Uterus (tissue), 3 donors: ENCODE measurements at regions not wholly inside any gene's neighbourhood (a gene's known extent, or its start where the extent isn't known, plus 50 kb on each side); places are given as distances from the start of the nearest gene placed in this dataset.
"Not testable (repeated sequence)": the region's sequence is repeated elsewhere in the genome, so short reads cannot be mapped to it uniquely, and the experiment has no call there.

Source experiments
- DNase-seq, 2 donors: peaks; one replicate each; pipeline ENCODE4 v3.0.0-alpha.2; 2019 to 2020
- H3K27ac ChIP-seq, 2 donors: fragments of 200-600 bp; sonication (generic); 1 replicate in 1 of 2; 2 replicates in 1 of 2; pipeline ENCODE4 v1.5.1; 2016 to 2018
- H3K27me3 ChIP-seq, 2 donors: fragments of 200-600 bp; sonication (generic); one replicate each; pipeline ENCODE4 v1.5.1; 2018 to 2019; ENCODE audit warnings: control low read depth in 1 of 2
- H3K36me3 ChIP-seq, 2 donors: fragments of 200-600 bp; sonication (generic); one replicate each; pipeline ENCODE4 v1.5.1; 2019; ENCODE audit warnings: control low read depth in 1 of 2
- H3K4me1 ChIP-seq, 2 donors: fragments of 200-600 bp; sonication (generic); one replicate each; pipeline ENCODE4 v1.5.1; 2018 to 2019; ENCODE audit warnings: control low read depth in 1 of 2
- H3K4me3 ChIP-seq, 2 donors: fragments of 200-600 bp; sonication (generic); 1 replicate in 1 of 2; 2 replicates in 1 of 2; pipeline ENCODE4 v1.5.1; 2018 to 2019; ENCODE audit warnings: mild to moderate bottlenecking in 1 of 2
- H3K9me3 ChIP-seq, 2 donors: fragments of 200-600 bp; sonication (generic); one replicate each; pipeline ENCODE4 v1.5.1; 2019; ENCODE audit warnings: control low read depth in 1 of 2
- POLR2A ChIP-seq, 2 donors: fragments of 450-650 bp; IDR thresholded peaks; one replicate each; pipeline ENCODE4 v1.6.1; 2016; ENCODE audit warnings: antibody characterized with exemption in 2 of 2, mild to moderate bottlenecking in 1 of 2, moderate library complexity in 1 of 2
- intact Hi-C: fragments of 100-400 bp; cut with DNase I; formaldehyde crosslinking; loops from one replicate; pipeline ENCODE4 v1.15.1; 2023; ENCODE audit warnings: low total_unique reads
- TF ChIP-seq, protein P1 (sequence below), 4 experiments: fragments of 200-600 bp in 2 of 4; fragments of 450-650 bp in 2 of 4; sonication (generic) in 2 of 4; IDR thresholded peaks; one replicate each; pipeline ENCODE4 v1.5.1; 2016 to 2019; ENCODE audit warnings: antibody characterized with exemption in 4 of 4, mild to moderate bottlenecking in 2 of 4, moderate library complexity in 1 of 4
- donor health status: DM: yes; HTN: yes; CAD: no.

DNA sequence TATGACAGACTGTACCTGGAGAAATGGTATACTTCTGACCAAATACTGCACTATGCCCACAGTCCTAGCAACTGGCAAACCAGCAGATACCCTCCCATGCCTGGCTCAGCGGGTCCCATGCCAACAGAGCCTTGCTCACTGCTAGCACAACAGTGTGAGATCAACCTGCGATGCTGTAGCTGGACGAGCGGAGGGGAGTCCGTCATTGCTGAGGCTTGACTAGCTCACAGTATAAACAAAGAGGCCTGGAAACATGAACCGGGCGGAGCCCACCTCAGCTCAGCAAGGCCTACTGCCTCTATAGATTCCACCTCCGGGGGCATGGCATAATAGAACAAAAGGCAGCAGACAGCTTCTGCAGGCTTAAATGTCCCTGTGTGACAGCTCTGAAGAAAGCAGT is 93.2 kb upstream of the CAB39 start:
- intact Hi-C loops = no loop called here
- no peak for DNase-seq
- no peaks in the 10 kb centered on the region for H3K9me3 ChIP-seq
- H3K36me3 ChIP-seq = no peaks in the 10 kb centered on the region
- no peak for TF ChIP-seq POLR2A (IDR thresholded peaks at IDR 0.05)
- TF ChIP-seq, protein P1, sequence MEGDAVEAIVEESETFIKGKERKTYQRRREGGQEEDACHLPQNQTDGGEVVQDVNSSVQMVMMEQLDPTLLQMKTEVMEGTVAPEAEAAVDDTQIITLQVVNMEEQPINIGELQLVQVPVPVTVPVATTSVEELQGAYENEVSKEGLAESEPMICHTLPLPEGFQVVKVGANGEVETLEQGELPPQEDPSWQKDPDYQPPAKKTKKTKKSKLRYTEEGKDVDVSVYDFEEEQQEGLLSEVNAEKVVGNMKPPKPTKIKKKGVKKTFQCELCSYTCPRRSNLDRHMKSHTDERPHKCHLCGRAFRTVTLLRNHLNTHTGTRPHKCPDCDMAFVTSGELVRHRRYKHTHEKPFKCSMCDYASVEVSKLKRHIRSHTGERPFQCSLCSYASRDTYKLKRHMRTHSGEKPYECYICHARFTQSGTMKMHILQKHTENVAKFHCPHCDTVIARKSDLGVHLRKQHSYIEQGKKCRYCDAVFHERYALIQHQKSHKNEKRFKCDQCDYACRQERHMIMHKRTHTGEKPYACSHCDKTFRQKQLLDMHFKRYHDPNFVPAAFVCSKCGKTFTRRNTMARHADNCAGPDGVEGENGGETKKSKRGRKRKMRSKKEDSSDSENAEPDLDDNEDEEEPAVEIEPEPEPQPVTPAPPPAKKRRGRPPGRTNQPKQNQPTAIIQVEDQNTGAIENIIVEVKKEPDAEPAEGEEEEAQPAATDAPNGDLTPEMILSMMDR (IDR thresholded peaks at IDR 0.05) = no peak
- H3K4me1 ChIP-seq = no peaks in the 10 kb centered on the region
- H3K27ac ChIP-seq = no peak overlapping the region
- no peak overlapping the region for H3K4me3 ChIP-seq
- no peaks in the 10 kb centered on the region for H3K27me3 ChIP-seq

DNA sequence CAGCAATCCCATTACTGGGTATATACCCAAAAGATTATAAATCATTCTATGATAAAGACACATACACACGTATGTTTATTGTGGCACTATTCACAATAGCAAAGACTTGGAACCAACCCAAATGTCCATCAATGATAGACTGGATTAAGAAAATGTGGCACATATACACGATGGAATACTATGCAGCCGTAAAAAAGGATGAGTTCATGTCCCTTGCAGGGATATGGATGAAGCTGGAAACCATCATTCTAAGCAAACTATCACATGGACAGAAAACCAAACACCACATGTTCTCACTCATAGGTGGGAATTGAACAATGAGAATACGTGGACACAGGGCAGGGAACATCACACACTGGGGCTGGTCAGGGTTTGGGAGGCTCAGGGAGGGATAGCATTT is 87.4 kb upstream of the CAB39 start:
- H3K9me3 ChIP-seq, H3K27me3 ChIP-seq, H3K4me3 ChIP-seq, H3K36me3 ChIP-seq, H3K4me1 ChIP-seq, DNase-seq, H3K27ac ChIP-seq, intact Hi-C loops: not testable (repeated sequence)

DNA sequence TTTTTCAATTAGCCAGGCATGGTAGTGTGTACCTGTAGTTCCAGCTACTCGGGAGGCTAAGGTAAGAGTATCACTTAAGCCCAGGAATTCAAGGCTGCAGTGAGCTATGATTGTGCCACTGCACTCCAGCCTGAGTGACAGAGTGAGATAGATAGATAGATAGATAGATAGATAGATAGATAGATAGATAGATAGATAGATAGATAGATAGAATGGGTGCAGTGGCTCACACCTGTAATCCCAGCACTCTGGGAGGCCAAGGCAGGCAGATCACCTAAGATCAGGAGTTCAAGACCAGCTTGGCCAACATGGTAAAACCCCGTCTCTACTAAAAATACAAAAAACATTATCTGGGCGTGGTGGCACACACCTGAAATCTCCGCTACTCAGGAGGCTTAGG is 85.6 kb upstream of the CAB39 start:
- H3K36me3 ChIP-seq, intact Hi-C loops, DNase-seq, H3K9me3 ChIP-seq, H3K4me1 ChIP-seq, H3K27me3 ChIP-seq, H3K4me3 ChIP-seq, H3K27ac ChIP-seq: not testable (repeated sequence)

DNA sequence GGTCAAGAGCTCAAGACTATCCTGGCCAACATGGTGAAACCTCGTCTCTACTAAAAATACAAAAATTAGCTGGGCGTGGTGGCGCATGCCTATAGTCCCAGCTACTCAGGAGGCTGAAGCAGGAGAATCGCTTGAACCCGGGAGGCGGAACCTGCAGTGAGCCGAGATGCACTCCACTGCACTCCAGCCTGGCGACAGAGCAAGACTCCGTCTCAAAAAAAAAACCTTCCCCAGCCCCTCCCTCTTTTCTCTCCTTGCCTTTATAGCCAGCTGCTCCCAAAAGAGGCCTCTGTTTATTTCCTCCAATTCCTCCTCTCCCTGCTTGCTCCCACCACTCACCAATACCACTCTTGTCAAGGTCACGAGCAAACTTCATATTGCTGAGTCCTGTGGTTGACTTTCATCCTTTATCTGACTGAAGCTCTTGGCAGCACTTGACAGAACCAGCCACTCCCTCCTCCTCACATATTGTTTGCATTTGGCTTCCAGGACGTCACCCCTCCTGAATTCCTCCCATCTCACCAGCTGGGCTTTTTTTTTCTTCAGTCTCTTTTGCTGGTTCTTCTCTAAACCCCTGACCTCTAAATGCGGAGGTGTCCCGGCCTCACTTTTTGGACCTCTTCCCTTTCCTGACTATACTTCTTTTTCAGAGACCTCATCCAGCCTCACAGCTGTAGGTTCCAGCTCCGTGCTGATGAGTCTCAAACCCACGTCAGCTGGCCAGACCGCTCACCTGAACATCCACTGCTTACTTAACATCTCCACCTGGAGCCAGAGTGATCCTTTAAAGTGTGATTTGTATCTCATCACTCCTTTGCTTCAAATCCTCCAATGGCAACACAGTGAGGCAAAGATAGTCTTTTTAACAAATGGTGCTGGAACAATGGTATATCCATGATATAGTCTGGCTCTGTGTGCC is 84.6 kb upstream of the CAB39 start:
- H3K4me1 ChIP-seq = no peaks in the 10 kb centered on the region
- H3K9me3 ChIP-seq = no peaks in the 10 kb centered on the region
- H3K4me3 ChIP-seq = no peak overlapping the region
- intact Hi-C loops = no loop called here
- no peak for DNase-seq
- H3K27me3 ChIP-seq = no peaks in the 10 kb centered on the region
- no peaks in the 10 kb centered on the region for H3K36me3 ChIP-seq
- no peak for TF ChIP-seq POLR2A (IDR thresholded peaks at IDR 0.05)
- TF ChIP-seq, protein P1 (IDR thresholded peaks at IDR 0.05) = no peak
- H3K27ac ChIP-seq = no peak overlapping the region

DNA sequence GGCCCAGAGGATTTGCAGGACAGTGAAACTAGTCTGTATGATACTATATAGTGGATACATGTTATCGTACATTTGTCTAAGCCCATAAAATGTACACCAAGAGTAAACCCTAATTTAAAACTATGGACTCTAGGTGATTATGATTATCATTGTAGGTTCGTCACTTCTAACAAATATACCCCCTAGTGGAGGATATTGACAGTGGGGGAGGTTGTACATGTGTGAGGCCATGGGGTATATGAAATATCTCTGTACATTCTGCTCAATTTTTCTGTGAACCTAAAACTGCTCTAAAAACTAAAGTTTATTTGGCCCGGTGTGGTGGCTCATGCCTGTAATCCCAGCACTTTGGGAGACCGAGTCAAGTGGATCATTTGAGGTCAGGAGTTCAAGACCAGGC is 81.2 kb upstream of the CAB39 start:
- Histone ChIP-seq H3K27me3 (no peaks in the 10 kb centered on the region), H3K4me3 (no peak overlapping the region), H3K27ac (no peak overlapping the region), H3K4me1 (no peaks in the 10 kb centered on the region), H3K9me3 (no peaks in the 10 kb centered on the region), H3K36me3 (no peaks in the 10 kb centered on the region)
- intact Hi-C loops = no loop called here
- no peak for DNase-seq
- TF ChIP-seq, protein P1 (IDR thresholded peaks at IDR 0.05) = no peak

DNA sequence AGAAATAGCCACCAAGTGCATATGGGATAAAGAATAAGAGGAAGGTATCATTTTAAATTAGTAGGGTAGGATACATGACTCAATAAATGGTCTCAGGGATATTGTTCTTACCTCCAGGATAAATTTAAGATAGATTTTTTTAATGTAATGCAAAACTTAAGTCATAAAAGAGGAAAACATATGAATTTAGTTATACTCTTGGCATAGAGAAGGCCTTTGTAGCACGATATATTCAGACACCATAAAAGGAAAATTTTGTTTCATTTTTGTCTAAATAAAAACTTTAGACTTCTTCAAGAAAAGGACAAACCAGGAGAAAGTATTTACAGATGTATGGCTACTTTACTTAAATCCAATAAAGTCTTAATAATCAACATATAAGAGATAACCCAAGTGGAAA is 78.5 kb upstream of the CAB39 start:
- DNase-seq = no peak
- H3K27me3 ChIP-seq = no peaks in the 10 kb centered on the region
- intact Hi-C loops = no loop called here
- H3K27ac ChIP-seq = no peak overlapping the region
- H3K4me3 ChIP-seq = no peak overlapping the region
- no peaks in the 10 kb centered on the region for H3K9me3 ChIP-seq
- H3K36me3 ChIP-seq = no peaks in the 10 kb centered on the region
- no peaks in the 10 kb centered on the region for H3K4me1 ChIP-seq
- no peak for TF ChIP-seq POLR2A (IDR thresholded peaks at IDR 0.05)
- TF ChIP-seq, protein P1 (IDR thresholded peaks at IDR 0.05) = no peak

DNA sequence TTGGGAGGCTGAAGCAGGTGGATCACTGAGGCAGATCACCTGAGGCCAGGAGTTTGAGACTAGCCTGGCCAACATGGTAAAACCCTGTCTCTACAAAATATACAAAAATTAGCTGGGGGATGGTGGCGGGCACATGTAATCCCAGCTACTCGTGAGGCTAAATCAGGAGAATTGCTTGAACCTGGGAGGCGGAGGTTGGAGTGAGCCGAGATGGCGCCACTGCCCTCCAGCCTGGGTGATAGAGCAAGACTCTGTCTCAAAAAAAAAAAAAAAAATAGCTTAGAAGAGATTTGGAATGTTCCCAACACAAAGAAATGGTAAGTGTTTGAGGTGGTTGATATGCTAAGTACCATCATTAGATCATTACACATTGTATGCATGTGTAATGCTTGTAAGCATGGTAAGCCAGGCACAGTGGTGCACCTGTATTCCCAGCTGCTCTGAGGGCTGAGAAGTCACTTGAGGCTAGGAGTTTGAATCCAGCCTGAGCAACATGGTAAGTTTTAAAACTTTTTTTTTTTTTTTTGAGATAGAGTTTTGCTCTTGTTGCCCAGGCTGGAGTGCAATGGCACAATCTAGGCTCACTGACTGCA is 77.8 kb upstream of the CAB39 start:
- H3K36me3 ChIP-seq, H3K9me3 ChIP-seq, H3K27ac ChIP-seq, H3K27me3 ChIP-seq, H3K4me3 ChIP-seq, DNase-seq, H3K4me1 ChIP-seq, intact Hi-C loops: not testable (repeated sequence)
